ENCODE measurements at regions not wholly inside any gene's neighbourhood (a gene's known extent, or its start where the extent isn't known, plus 50 kb on each side); places are given as distances from the start of the nearest gene placed in this dataset.

DNA sequence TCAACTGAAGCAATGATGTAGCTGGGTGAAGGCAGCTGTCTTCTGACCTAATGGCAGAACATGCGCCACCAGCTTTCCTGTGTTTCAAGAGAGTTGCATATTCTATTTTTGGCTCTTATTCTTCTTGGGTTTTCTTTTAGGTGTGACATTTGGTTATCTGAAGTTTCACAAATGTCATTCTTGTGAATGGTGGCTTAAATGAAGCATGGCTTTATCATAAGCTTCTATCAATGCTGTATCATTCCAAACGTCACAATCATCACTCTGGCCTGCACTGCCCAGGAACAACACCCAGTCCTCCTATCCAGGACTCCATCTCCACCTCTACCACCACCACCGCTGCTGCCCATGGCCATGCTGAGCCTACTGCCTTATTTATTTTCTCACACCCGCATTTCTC, 69.7 kb upstream of the WWC2 start:
- Histone ChIP-seq H3K79me2 (ENCODE audit: control insufficient read depth, insufficient read depth, low read length) (no peaks in the 10 kb centered on the region), H3K27me3 (ENCODE audit: control insufficient read depth, insufficient read depth, low read length) (peaks cover 6% of the 10 kb centered on the region), H3K9ac (ENCODE audit: insufficient read depth, low read length) (no peak overlapping the region), H3K4me1 (ENCODE audit: control insufficient read depth, extremely low read depth, insufficient read depth, low read length) (no peaks in the 10 kb centered on the region), H3K4me2 (ENCODE audit: extremely low read depth, insufficient read depth, low read length) (no peak overlapping the region), H3K4me3 (replicated peaks in 1 of 4; ENCODE audit: control extremely low read depth in 1 of 4, insufficient read depth in 1 of 4, low read depth in 3 of 4, low read length in 4 of 4) (no peak overlapping the region), H3K27ac (ENCODE audit: insufficient read depth, low read length) (no peak overlapping the region), H4K20me1 (ENCODE audit: control insufficient read depth, extremely low read depth, insufficient read depth, low read length) (no peaks in the 10 kb centered on the region), H3K36me3 (ENCODE audit: control insufficient read depth, insufficient read depth, low read length) (no peaks in the 10 kb centered on the region), H3K9me3 (ENCODE audit: control insufficient read depth, insufficient read depth, low read depth, low read length) (no peaks in the 10 kb centered on the region), H2AFZ (ENCODE audit: low read length) (no peak overlapping the region)
- TF ChIP-seq EZH2 (IDR thresholded peaks at IDR 0.05; ENCODE audit: low read length, missing control alignments) (no peak), CTCF (conservative IDR thresholded peaks at IDR 0.05 in 1 of 2, IDR thresholded peaks at IDR 0.05 in 1 of 2; ENCODE audit: low read depth in 1 of 2, low read length in 2 of 2) (no peak)
- DNase-seq (ENCODE audit: low read depth in 2 of 2): no peak

DNA sequence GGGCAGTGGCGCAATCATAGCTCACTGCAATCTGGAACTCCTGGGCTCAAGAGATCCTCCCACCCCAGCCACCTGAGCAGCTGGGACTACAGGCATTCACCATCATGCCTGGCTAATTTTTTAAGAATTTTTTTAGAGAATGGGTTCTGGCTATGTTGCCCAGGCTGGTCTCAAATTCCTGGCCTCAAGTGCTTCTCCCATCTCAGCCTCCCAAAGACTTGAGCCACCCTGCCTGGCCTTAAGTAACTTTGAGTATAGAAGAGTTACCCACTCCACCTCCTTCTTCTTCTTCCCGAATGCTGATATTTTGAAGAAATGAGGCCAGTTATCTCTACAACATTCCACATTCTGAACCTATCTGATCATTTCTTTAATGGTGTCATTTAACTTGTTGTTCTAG, 72.4 kb upstream of the WWC2 start:
- Histone ChIP-seq H3K27me3 (ENCODE audit: control insufficient read depth, insufficient read depth, low read length) (peaks cover 6% of the 10 kb centered on the region), H2AFZ (ENCODE audit: low read length) (no peak overlapping the region), H3K27ac (ENCODE audit: insufficient read depth, low read length) (no peak overlapping the region), H3K79me2 (ENCODE audit: control insufficient read depth, insufficient read depth, low read length) (no peaks in the 10 kb centered on the region), H3K36me3 (ENCODE audit: control insufficient read depth, insufficient read depth, low read length) (no peaks in the 10 kb centered on the region), H3K4me2 (ENCODE audit: extremely low read depth, insufficient read depth, low read length) (no peak overlapping the region), H3K4me1 (ENCODE audit: control insufficient read depth, extremely low read depth, insufficient read depth, low read length) (no peaks in the 10 kb centered on the region), H3K9ac (ENCODE audit: insufficient read depth, low read length) (no peak overlapping the region), H3K4me3 (replicated peaks in 1 of 4; ENCODE audit: control extremely low read depth in 1 of 4, insufficient read depth in 1 of 4, low read depth in 3 of 4, low read length in 4 of 4) (no peak overlapping the region), H3K9me3 (ENCODE audit: control insufficient read depth, insufficient read depth, low read depth, low read length) (no peaks in the 10 kb centered on the region), H4K20me1 (ENCODE audit: control insufficient read depth, extremely low read depth, insufficient read depth, low read length) (no peaks in the 10 kb centered on the region)
- TF ChIP-seq CTCF (conservative IDR thresholded peaks at IDR 0.05 in 1 of 2, IDR thresholded peaks at IDR 0.05 in 1 of 2; ENCODE audit: low read depth in 1 of 2, low read length in 2 of 2) (no peak), EZH2 (IDR thresholded peaks at IDR 0.05; ENCODE audit: low read length, missing control alignments) (no peak)
- DNase-seq (ENCODE audit: low read depth in 2 of 2): no peak

DNA sequence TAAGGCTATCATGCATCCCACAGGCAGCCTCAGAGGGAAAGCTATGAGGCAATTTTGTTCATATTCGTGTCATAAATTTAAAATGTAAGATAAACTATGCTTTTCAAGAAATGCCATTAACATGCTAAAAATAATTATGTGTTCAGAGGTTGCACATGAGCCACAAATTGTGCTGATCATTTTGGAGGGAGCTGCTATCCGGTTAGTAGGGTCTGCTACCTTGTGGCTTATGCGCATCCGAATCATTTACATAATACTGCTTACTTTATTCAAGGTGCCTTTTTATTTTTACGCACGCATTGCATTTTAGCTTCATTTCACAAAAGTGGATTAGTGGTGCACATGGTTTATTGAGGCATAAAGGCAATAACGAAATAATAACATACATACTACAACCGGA, 76.4 kb upstream of the WWC2 start:
- no peak overlapping the region for H3K4me3 ChIP-seq (replicated peaks in 1 of 4; ENCODE audit: control extremely low read depth in 1 of 4, insufficient read depth in 1 of 4, low read depth in 3 of 4, low read length in 4 of 4)
- H3K27me3 ChIP-seq (ENCODE audit: control insufficient read depth, insufficient read depth, low read length): peaks cover 3% of the 10 kb centered on the region
- H3K9me3 ChIP-seq (ENCODE audit: control insufficient read depth, insufficient read depth, low read depth, low read length): no peaks in the 10 kb centered on the region
- TF ChIP-seq EZH2 (IDR thresholded peaks at IDR 0.05; ENCODE audit: low read length, missing control alignments) (no peak), CTCF (conservative IDR thresholded peaks at IDR 0.05 in 1 of 2, IDR thresholded peaks at IDR 0.05 in 1 of 2; ENCODE audit: low read depth in 1 of 2, low read length in 2 of 2) (no peak)
- no peak for DNase-seq (ENCODE audit: low read depth in 2 of 2)
- no peak overlapping the region for H3K27ac ChIP-seq (ENCODE audit: insufficient read depth, low read length)
- H3K36me3 ChIP-seq (ENCODE audit: control insufficient read depth, insufficient read depth, low read length): no peaks in the 10 kb centered on the region
- H3K79me2 ChIP-seq (ENCODE audit: control insufficient read depth, insufficient read depth, low read length): no peaks in the 10 kb centered on the region
- no peak overlapping the region for H3K9ac ChIP-seq (ENCODE audit: insufficient read depth, low read length)
- H2AFZ ChIP-seq (ENCODE audit: low read length): no peak overlapping the region
- H3K4me2 ChIP-seq (ENCODE audit: extremely low read depth, insufficient read depth, low read length): no peak overlapping the region
- no peaks in the 10 kb centered on the region for H4K20me1 ChIP-seq (ENCODE audit: control insufficient read depth, extremely low read depth, insufficient read depth, low read length)
- no peaks in the 10 kb centered on the region for H3K4me1 ChIP-seq (ENCODE audit: control insufficient read depth, extremely low read depth, insufficient read depth, low read length)

All from fibroblast of lung (primary cell).